Fibroblast of lung (primary cell): ENCODE measurements at regions not wholly inside any gene's neighbourhood (a gene's known extent, or its start where the extent isn't known, plus 50 kb on each side); places are given as distances from the start of the nearest gene placed in this dataset.

Experiments
- DNase-seq, 2 donors: peaks; one replicate each; pipeline versions ENCODE4 v3.0.0 to v3.0.0-alpha.2; 2010; ENCODE audit warnings: low read depth in 2 of 2
- H2AFZ ChIP-seq: 2 replicates; pipeline ENCODE4 v1.5.1; 2012; ENCODE audit warnings: low read length, control low read depth, inconsistent platforms
- H3K27ac ChIP-seq: 2 replicates; pipeline ENCODE4 v1.5.1; 2011; ENCODE audit warnings: low read length, control low read depth; ENCODE audit not compliant: insufficient read depth
- H3K27me3 ChIP-seq: 2 replicates; pipeline ENCODE4 v1.5.1; 2011; ENCODE audit warnings: mild to moderate bottlenecking, low read length; ENCODE audit not compliant: control insufficient read depth, insufficient read depth
- H3K36me3 ChIP-seq: 2 replicates; pipeline ENCODE4 v1.5.1; 2011; ENCODE audit warnings: low read length; ENCODE audit not compliant: control insufficient read depth, insufficient read depth
- H3K4me1 ChIP-seq: 2 replicates; pipeline ENCODE4 v1.5.1; 2011; ENCODE audit warnings: low read length; ENCODE audit not compliant: control insufficient read depth, insufficient read depth; ENCODE audit errors: extremely low read depth
- H3K4me2 ChIP-seq: 2 replicates; pipeline ENCODE4 v1.5.1; 2011; ENCODE audit warnings: low read length, control low read depth; ENCODE audit not compliant: insufficient read depth; ENCODE audit errors: extremely low read depth
- H3K4me3 ChIP-seq, 4 experiments: fragments of 200-600 bp in 1 of 4; sonication (generic) in 1 of 4; replicated peaks in 1 of 4; 2 replicates each; pipeline ENCODE4 v1.5.1; 2011 to 2016; ENCODE audit warnings: low read length in 4 of 4, low read depth in 3 of 4, mild to moderate bottlenecking in 3 of 4, control low read depth in 2 of 4, inconsistent platforms in 1 of 4, mixed read lengths in 1 of 4; ENCODE audit not compliant: insufficient read depth in 1 of 4; ENCODE audit errors: control extremely low read depth in 1 of 4
- H3K79me2 ChIP-seq: 2 replicates; pipeline ENCODE4 v1.5.1; 2012; ENCODE audit warnings: mild to moderate bottlenecking, low read length, inconsistent platforms; ENCODE audit not compliant: control insufficient read depth, insufficient read depth
- H3K9ac ChIP-seq: 2 replicates; pipeline ENCODE4 v1.5.1; 2011; ENCODE audit warnings: mild to moderate bottlenecking, low read length, control low read depth; ENCODE audit not compliant: insufficient read depth
- H3K9me3 ChIP-seq: 2 replicates; pipeline ENCODE4 v1.5.1; 2012; ENCODE audit warnings: low read depth, low read length; ENCODE audit not compliant: control insufficient read depth, insufficient read depth
- H4K20me1 ChIP-seq: 2 replicates; pipeline ENCODE4 v1.5.1; 2011; ENCODE audit warnings: low read length; ENCODE audit not compliant: control insufficient read depth, insufficient read depth; ENCODE audit errors: extremely low read depth
- EZH2 ChIP-seq: IDR thresholded peaks from 2 replicates; pipeline ENCODE4 v1.5.1; 2012; ENCODE audit warnings: low read length, control low read depth, mild to moderate bottlenecking; ENCODE audit errors: missing control alignments
- TF ChIP-seq, protein P1 (sequence below), 2 donors: IDR thresholded peaks in 1 of 2; conservative IDR thresholded peaks in 1 of 2; 1 replicate in 1 of 2; 2 replicates in 1 of 2; pipeline ENCODE4 v1.5.1; 2011 to 2012; ENCODE audit warnings: low read length in 2 of 2, control low read depth in 1 of 2, inconsistent platforms in 1 of 2, low read depth in 1 of 2, mild to moderate bottlenecking in 1 of 2

DNA sequence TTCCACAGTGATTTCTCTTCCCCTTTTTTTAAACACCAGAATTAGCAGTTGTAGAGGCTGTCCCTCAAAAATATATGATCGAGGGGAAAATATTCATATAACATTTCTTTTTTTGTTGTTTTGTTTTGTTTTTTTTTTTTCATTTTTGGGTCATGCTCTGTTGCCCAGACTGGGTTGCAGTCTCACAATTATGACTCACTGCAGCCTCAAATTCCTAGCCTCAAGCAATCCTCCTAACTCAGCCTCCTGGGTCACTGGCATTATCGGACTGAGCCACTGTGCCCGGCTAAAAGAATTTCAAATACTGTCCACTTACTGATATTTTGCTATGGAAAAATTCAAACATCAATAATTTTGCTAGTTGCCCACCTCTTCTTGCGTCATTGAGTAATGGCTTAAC lies 134.0 kb downstream of the HFE start:
- H3K9me3 ChIP-seq: no peaks in the 10 kb centered on the region

DNA sequence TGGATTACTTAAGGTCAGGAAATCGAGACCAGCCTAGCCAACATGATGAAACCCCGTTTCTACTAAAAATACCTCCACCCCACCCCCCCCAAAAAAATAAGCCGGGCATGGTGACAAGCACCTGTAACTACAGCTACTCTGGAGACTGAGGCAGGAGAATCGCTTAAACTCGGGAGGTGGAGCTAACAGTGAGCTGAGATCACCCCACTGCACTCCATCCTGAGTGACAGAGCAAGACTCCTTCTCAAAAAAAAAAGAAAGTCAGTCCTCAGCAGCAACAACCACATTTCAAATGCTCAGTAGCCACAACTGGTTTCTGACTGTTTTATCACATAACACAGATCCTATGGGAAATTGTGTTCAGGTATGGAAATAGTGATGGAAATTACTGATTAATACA lies 135.3 kb downstream of the HFE start:
- Histone ChIP-seq H4K20me1 (no peaks in the 10 kb centered on the region), H3K4me2 (no peak overlapping the region)

More for the DNA sequence above, 134.0 kb downstream of the HFE start:
- no peak for TF ChIP-seq EZH2
- TF ChIP-seq, protein P1, sequence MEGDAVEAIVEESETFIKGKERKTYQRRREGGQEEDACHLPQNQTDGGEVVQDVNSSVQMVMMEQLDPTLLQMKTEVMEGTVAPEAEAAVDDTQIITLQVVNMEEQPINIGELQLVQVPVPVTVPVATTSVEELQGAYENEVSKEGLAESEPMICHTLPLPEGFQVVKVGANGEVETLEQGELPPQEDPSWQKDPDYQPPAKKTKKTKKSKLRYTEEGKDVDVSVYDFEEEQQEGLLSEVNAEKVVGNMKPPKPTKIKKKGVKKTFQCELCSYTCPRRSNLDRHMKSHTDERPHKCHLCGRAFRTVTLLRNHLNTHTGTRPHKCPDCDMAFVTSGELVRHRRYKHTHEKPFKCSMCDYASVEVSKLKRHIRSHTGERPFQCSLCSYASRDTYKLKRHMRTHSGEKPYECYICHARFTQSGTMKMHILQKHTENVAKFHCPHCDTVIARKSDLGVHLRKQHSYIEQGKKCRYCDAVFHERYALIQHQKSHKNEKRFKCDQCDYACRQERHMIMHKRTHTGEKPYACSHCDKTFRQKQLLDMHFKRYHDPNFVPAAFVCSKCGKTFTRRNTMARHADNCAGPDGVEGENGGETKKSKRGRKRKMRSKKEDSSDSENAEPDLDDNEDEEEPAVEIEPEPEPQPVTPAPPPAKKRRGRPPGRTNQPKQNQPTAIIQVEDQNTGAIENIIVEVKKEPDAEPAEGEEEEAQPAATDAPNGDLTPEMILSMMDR (conservative IDR thresholded peaks at IDR 0.05 in 1 of 2, IDR thresholded peaks at IDR 0.05 in 1 of 2; ENCODE audit: low read depth in 1 of 2, low read length in 2 of 2): no peak
- no peak for DNase-seq
- Histone ChIP-seq H2AFZ (no peak overlapping the region), H3K79me2 (no peaks in the 10 kb centered on the region), H3K9ac (no peak overlapping the region), H3K27ac (no peak overlapping the region), H3K4me2 (no peak overlapping the region), H3K4me1 (no peaks in the 10 kb centered on the region), H3K4me3 (no peak overlapping the region), H3K27me3 (no peaks in the 10 kb centered on the region), H3K36me3 (no peaks in the 10 kb centered on the region), H4K20me1 (no peaks in the 10 kb centered on the region)

DNA sequence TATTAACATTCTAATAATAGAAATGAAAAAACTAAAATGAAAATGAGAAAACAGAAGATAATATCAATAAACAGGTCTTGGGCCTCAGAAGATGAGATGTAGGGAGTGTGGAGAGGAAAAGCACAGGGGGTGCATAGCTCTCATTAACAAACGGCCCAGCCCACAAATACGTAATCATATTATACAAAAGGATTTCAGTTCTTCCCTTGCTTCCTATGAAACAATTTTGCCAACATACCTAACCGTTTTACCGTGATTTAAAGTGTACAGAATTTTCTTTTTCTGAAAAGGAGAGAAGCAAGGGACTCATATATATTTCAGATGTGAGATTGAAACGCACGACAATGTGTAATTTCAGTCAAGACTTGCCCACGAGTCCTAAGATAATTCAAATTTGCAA lies 136.0 kb downstream of the HFE start:
- peak overlapping the region; percentile 93 for H3K27ac ChIP-seq
- no peaks in the 10 kb centered on the region for H3K79me2 ChIP-seq
- peak overlapping the region; percentile 69 for H2AFZ ChIP-seq
- H3K27me3 ChIP-seq: no peaks in the 10 kb centered on the region
- no peaks in the 10 kb centered on the region for H3K9me3 ChIP-seq
- H3K4me3 ChIP-seq: peak overlapping the region; percentile 63 to 87 (median 69)
- peak; percentile 30 to 57 for DNase-seq
- no peak for TF ChIP-seq EZH2
- TF ChIP-seq, protein P1 (conservative IDR thresholded peaks at IDR 0.05 in 1 of 2, IDR thresholded peaks at IDR 0.05 in 1 of 2; ENCODE audit: low read depth in 1 of 2, low read length in 2 of 2): no peak
- H3K4me1 ChIP-seq: no peaks in the 10 kb centered on the region
- H3K9ac ChIP-seq: no peak overlapping the region
- H3K36me3 ChIP-seq: no peaks in the 10 kb centered on the region
- no peaks in the 10 kb centered on the region for H4K20me1 ChIP-seq
- H3K4me2 ChIP-seq: peak overlapping the region; percentile 92

More for the DNA sequence above, 135.3 kb downstream of the HFE start:
- Histone ChIP-seq H3K27me3 (no peaks in the 10 kb centered on the region), H3K9me3 (no peaks in the 10 kb centered on the region), H3K79me2 (no peaks in the 10 kb centered on the region), H3K27ac (peak overlapping the region; percentile 93), H3K4me3 (no peak overlapping the region), H3K9ac (no peak overlapping the region), H3K4me1 (no peaks in the 10 kb centered on the region), H3K36me3 (no peaks in the 10 kb centered on the region), H2AFZ (no peak overlapping the region)
- peak in 1 of 2 donors; percentile 32 for DNase-seq
- TF ChIP-seq, protein P1 (conservative IDR thresholded peaks at IDR 0.05 in 1 of 2, IDR thresholded peaks at IDR 0.05 in 1 of 2; ENCODE audit: low read depth in 1 of 2, low read length in 2 of 2): no peak
- TF ChIP-seq EZH2: no peak
